Left hindlimb (tissue), 1 donor: ENCODE measurements at regions not wholly inside any gene's neighbourhood (a gene's known extent, or its start where the extent isn't known, plus 50 kb on each side); places are given as distances from the start of the nearest gene placed in this dataset.
"Not testable (repeated sequence)": the region's sequence is repeated elsewhere in the genome, so short reads cannot be mapped to it uniquely, and the experiment has no call there.

Experiments used
- DNase-seq: peaks from one replicate; pipeline ENCODE4 v3.0.0-alpha.2; 2018

- DNase-seq, result no peak
These were observed 452.5 kb downstream of the HS3ST3B1 start for GRCh38 chr17:14753383-14753782.

- no peak for DNase-seq
These were observed 451.1 kb downstream of the HS3ST3B1 start for GRCh38 chr17:14752011-14752410.

DNA sequence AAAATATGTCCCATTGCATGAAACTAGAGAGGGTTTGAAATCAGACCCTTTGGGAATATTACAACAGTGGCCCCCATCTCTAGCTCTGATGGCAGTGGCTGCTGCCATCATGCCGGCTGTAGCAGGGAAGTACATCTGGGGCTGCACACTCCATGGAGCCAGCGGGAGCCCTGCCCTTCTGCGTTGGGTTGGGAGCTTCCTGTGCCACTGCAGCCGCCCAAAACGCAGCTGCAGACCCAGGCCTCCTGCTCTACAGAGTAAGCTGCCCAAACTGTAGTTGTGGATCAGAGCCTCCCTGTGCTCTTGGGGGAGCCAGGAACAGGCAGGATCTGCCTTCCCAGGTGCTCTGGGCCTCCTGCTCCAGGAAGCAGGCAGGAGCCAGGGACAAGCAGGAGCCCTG, 450.0 kb downstream of the HS3ST3B1 start:
- no peak for DNase-seq

GRCh38 chr17:14749269-14749668, 448.4 kb downstream of the HS3ST3B1 start:
- no peak for DNase-seq

DNA sequence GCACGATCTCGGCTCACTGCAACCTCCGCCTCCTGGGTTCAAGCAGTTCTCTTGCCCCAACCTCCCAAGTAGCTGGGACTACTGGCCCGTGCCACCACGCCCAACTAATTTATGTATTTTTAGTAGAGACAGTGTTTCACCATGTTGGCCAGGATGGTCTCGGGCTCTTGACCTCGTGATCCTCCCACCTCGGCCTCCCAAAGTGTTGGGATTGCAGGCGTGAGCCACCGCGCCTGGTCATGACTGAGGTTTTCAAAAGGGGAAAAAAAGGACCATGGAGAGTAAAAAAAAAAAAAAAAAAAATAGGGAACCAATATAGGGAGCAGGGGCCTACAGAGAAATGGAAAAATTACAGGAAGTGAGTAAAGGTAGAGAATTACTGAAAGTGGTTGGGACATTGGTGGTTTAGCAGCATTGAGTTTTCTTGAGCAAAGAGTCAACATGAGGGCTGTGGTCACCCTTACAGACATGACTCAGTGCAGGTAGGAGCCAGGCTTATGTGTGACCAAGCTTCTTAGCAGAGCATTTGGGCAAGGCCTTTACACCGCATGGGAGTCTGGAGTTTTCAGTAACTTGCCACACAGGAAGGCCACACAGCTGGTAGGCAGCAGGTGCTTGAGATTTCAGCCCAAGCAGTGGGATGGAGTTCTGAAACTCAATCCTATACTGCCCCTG, 447.3 kb downstream of the HS3ST3B1 start:
- DNase-seq, result no peak

DNA sequence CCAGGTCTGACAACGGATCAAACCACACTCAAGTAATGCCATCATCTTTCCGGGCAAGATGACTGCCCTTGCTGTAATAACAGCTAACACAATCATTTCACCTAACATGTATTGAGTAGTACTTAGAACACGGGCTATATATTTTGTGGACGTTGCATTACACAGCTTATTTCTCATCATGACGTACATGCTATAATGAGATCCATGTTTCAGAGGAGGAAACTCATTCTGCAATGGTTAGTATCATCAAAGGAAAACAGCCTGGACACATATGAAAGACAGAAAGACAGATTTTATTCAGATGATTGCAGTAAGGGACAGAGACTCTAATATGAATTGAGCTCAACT, 446.7 kb downstream of the HS3ST3B1 start:
- DNase-seq, result no peak

- no peak for DNase-seq
These were observed 446.1 kb downstream of the HS3ST3B1 start for GRCh38 chr17:14746822-14747602.

DNA sequence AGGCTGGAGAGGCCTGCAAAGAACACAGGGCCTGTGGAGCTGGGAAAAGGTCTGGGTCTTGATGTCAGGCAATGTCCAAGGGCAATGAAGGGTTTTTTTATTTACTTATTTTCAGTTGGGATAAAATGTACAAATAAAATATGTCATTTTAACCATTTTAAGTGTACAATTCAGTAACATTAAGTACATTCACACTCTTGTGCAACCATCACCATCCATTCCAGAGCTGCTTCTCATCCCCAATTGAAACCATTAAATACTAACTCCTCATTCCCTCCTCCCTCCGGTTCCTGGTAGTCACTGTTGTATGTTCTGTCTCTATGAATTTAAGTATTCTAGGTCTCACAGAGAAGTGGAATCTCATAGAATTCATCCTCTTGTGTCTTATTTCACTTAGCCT, 444.7 kb downstream of the HS3ST3B1 start:
- no peak for DNase-seq

GRCh38 chr17:14744761-14745473, 444.0 kb downstream of the HS3ST3B1 start:
- no peak for DNase-seq

- DNase-seq, result no peak
These were observed 440.6 kb downstream of the HS3ST3B1 start for GRCh38 chr17:14741491-14741890.

DNA sequence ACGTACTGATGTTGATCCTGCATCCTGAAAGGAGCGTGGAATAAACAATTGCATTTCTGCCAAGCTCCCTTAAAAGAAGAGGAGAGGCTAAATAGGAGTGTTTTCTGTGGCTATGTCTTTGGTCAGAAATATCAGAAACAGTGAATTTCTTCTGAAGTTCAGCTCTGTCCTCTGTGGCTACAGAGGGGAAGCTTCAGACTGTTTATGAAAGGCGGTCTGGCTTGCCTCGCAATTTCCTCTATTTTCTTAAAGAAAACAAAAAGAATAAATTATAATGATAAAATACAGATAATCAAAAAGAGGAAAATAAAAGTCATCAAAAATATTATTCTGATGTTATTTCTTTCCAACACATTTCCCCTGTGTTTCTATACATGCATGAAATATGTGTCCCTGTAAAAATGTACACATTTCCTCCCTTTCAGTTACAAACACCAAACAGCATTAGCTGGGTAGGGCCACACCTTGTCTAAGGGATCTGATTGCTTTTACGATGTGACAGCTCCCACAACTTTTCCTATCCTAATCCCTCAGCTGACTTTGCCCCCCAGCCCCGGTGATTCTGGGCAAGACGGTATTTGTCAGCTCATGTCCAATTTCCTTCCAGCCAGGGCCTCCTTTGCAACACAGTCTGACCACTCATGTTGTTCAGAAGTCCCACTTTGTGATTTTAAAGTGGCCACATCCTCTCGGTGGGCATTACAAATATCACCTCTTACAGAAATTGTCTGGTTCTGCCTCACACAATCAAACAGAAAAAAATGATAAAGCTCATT, 439.0 kb downstream of the HS3ST3B1 start:
- no peak for DNase-seq

GRCh38 chr17:14738652-14738988, 437.7 kb downstream of the HS3ST3B1 start:
- DNase-seq, result no peak

- no peak for DNase-seq
These were observed 437.2 kb downstream of the HS3ST3B1 start for GRCh38 chr17:14737984-14738651.

GRCh38 chr17:14736631-14737030, 435.8 kb downstream of the HS3ST3B1 start:
- DNase-seq, result no peak

- no peak for DNase-seq
These were observed 432.5 kb downstream of the HS3ST3B1 start for GRCh38 chr17:14733376-14733775.

DNA sequence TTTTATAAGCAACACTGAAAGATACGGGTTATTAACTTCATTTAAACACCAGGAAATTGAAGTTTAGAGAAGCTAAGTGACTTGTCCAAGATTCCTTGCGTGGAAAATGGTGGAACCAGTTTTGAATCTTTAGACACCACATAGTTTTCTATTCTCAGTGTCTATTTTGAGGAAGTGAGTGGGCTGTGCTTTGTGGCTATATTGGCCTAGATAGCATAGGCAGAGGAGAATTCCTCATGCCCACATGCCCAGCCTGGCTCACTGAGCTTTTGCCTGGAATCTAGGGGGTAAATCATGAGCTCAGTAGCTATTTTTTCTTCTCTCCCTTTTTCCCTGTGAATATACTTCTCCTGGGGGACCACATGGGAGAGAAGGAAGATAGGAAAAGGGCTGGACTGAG, 431.3 kb downstream of the HS3ST3B1 start:
- DNase-seq, result no peak

DNA sequence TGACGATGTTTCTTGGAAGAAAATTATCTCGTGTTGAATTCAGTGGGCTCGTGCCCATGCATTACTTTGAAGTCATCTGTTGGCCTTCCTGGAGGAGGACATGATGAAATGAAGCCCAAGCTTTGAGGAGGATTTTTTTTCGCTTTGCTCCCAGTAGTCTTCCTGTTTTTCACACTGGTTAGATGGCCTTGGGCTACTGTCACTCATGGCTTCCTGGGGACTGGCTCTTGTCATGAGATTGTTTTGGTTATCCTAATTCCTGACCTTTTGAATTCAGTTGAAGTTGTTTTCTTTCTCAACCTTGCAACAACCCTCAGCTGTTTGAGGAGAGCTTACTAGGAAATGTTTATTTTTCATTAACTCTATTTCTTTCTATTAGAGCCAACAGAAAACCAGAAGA, 430.7 kb downstream of the HS3ST3B1 start:
- no peak for DNase-seq

DNA sequence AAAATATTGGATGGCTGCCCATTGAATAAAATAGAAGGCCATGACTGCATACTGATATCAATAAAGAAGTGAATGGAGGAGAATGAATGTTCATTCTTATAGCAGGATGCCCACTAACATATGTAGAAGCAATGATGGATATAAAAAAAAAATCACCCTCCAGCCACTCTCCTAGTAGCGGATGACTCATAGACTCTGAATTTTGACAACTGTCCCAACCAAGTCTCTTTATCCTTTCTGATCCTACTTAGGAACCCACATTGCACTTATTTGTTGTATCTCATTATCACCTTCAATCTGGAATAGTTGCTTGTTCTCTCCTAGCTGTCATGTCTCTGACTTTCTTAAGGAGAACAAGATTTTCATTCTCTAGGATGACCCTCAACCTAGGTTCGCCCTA, 429.9 kb downstream of the HS3ST3B1 start:
- DNase-seq, result no peak

DNA sequence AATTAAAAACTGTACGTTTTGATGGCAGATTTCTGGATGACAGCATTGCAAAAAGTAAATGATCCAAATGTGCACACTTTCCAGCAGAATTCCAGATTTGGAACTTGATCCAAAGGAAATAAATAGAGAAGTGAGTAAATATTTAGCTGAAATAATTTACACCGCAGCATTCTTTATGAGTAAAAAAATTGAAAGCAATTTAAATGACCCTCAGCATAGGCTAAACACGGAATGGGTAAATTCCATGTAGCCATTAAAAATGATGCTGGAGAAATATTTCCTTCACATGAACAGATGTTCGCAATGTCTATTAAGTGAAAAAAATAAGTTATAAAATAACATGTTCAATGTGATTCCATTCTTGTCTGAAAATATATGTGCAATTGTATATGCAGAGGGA, 424.8 kb downstream of the HS3ST3B1 start:
- DNase-seq, result no peak

GRCh38 chr17:14724770-14725169, 423.9 kb downstream of the HS3ST3B1 start:
- DNase-seq, result no peak

GRCh38 chr17:14723349-14723748, 422.5 kb downstream of the HS3ST3B1 start:
- not testable (repeated sequence) for DNase-seq

DNA sequence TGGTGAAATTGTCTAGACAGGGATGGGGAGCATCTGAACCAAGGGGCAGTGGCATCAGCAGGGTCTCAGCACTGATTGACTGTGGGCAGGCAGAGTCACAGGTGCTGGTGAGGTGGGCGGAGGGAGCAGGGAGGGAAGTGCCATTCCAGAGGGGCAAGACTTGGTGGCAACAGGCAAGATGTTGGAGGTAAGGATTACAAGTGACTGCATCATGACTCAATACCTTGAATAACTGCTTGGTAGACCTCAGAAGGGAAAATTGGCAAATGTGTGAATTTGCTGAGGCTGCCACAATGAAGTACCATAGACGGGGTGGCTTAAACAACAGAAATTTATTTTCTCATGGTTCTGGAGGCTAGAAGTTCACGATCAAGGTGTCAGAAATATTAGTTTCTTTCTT, 419.1 kb downstream of the HS3ST3B1 start:
- DNase-seq, result no peak

GRCh38 chr17:14717859-14718258, 417.0 kb downstream of the HS3ST3B1 start:
- no peak for DNase-seq
